DMS153 (cell line): ENCODE measurements at regions not wholly inside any gene's neighbourhood (a gene's known extent, or its start where the extent isn't known, plus 50 kb on each side); places are given as distances from the start of the nearest gene placed in this dataset.
"Not testable (repeated sequence)": the region's sequence is repeated elsewhere in the genome, so short reads cannot be mapped to it uniquely, and the experiment has no call there.

Experiments used
- DNase-seq: peaks from one replicate; lab custom pipeline; 2025; lab: John Stamatoyannopoulos, UW

DNA sequence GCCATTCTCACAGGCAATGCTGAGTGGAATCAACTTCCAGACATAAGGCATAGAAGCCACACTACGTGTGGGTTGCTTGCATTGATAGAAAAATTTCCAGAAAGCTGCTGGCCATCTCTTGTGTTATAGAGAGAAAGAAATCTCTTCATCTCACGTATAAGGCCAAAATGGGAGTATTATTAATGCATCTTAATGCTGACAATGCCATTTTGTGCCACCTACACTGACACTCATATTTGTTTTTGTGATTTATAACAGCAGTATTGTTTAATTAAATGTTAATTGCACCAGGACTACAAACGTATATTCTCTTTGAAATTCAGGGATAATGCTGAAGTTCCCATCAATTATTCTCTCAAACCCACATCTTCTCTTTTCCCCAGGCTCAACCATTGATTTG is 56.1 kb upstream of the TMEM132D start:
- no peak for DNase-seq

- DNase-seq: no peak
These were observed 57.3 kb upstream of the TMEM132D start for GRCh38 chr12:129961091-129961490.

- DNase-seq: no peak
These were observed 58.0 kb upstream of the TMEM132D start for GRCh38 chr12:129961856-129962255.

GRCh38 chr12:129964300-129964699 is 60.5 kb upstream of the TMEM132D start:
- no peak for DNase-seq

GRCh38 chr12:129964826-129965457 is 61.1 kb upstream of the TMEM132D start:
- peak; percentile 14 for DNase-seq

GRCh38 chr12:129966146-129966995 is 62.5 kb upstream of the TMEM132D start:
- DNase-seq: no peak

DNA sequence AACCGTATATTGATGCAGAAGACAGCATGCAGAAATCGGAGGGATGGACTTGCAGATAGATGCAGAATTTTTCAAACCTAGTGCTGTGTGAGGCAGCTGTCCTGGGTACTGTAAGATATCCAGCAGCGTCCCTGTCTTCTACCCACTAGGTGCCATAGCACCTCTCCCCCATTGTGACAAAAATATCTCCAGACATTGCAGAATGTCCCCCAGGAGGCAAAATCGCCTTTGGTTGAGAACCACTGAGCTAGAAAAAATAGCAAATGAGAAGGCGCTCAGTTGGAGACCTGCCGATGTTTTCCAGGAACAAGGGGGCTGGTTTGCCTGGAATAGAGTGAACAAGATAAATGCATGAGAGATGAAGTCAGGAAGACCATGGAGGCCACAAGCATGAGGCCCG is 67.9 kb upstream of the TMEM132D start:
- DNase-seq: no peak

DNA sequence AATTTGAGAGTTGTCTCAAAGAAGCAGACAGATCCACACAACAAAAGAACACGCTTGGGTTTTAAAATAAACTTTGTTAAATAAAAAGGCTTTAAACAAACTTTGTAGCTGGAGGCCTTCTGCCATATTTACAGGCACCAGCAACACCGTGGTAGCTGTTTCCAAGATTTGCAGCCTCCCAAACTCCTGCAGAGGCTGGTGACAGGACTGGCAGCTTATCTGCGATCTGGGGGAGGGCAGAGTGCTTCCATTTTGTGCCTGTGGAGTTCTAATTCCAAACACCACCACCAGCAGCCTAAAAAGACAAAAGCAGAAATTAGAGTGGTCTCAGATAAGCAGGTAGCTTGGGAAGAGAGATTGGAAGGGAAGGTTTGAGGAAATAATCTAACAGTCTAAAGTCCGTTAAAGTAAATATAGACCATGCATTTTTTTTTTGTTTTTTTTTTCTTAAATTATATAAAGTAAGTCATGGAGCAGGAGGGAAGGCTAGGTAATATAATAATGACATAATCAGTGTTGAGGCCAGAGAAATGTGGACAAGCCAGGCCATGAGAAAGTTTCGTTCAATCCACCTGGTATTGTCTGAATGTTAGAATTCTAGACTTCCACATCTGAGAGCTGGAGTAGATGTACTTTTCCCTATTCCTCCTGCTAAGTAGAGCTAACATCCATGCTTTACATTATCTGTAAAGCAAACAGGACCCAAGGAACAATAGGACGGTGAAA is 69.6 kb upstream of the TMEM132D start:
- no peak for DNase-seq

DNA sequence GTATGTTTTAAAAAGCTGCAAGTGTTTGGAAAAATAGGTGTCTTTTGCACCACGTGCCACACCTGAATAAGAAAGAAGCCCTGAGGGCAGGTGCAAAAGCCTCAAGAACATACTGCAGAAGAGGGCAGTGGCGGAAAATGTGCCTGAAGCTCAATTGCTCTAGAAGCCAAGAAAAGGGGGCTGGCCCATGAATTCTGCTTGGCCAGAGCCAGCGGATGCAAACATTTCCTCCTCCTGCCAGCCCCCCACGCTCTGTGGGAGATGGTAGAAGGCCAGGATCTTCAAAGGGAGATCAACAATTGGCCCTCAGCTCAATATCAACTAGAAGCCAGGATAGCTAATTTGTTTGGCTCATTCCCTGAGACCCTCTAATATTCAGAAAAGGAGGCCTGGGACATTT is 80.3 kb upstream of the TMEM132D start:
- no peak for DNase-seq

- DNase-seq: no peak
These were observed 84.0 kb upstream of the TMEM132D start for GRCh38 chr12:129987841-129988240.

DNA sequence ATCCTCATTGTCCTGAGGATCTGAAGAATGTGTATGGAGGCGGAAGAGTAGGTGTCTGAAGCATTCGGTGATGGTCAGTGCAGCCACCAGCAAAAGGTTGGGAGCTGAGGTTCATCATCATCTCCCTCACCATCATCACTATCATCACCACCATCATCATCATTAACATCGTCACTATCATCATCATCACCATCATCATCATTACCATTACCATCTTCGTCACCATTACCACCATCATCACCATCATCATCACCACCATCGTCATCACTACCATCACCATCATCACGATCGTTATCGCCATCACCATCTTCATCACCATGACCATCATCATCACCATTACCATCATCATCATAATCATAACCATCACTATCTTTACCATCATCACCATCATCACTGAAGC is 90.8 kb upstream of the TMEM132D start:
- DNase-seq: no peak

- DNase-seq: no peak
These were observed 93.4 kb upstream of the TMEM132D start for GRCh38 chr12:129997239-129997638.

DNA sequence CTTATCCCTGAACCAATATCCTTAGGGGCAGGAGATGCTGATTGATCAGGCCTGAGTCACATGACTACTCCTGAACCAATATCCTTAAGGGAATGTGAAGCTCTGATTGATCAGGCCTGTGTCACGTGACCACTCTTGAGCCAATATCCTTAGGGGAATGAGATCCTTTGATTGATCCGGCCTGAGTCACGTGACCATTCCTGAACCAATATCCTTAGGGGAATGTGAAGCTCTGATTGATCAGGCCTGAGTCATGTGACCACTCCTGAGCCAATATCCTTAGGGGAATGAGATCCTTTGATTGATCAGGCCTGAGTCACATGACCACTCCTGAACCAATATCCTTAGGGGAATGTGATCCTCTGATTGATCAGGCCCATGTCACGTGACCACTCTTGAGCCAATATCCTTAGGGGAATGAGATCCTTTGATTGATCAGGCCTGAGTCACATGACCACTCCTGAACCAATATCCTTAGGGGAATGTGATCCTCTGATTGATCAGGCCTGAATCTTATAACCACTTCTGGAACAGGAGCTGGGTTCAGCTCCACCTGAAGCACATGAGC is 100.6 kb upstream of the TMEM132D start:
- DNase-seq: not testable (repeated sequence)

GRCh38 chr12:130007771-130008170 is 103.9 kb upstream of the TMEM132D start:
- no peak for DNase-seq

DNA sequence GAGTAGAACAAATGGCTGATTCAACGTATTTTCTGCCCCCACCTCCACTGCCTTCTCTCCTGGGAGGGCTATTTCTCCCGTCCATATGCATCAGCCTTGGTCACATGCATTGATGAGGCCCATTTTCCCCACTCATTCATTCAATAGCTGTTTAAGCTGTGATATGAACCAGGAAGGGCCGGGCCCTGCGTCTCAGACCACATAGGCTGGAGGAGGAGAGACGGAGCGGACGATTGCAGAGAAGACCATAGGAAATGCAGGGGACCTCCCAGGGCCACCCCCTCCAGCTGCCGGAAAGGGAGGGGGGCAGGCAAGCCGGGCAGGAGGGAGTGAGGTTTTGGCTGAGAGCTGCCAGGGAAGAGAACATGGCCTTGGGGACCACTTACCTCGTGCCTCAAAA is 104.4 kb upstream of the TMEM132D start:
- DNase-seq: no peak

- DNase-seq: no peak
These were observed 106.1 kb upstream of the TMEM132D start for GRCh38 chr12:130009961-130010360.

DNA sequence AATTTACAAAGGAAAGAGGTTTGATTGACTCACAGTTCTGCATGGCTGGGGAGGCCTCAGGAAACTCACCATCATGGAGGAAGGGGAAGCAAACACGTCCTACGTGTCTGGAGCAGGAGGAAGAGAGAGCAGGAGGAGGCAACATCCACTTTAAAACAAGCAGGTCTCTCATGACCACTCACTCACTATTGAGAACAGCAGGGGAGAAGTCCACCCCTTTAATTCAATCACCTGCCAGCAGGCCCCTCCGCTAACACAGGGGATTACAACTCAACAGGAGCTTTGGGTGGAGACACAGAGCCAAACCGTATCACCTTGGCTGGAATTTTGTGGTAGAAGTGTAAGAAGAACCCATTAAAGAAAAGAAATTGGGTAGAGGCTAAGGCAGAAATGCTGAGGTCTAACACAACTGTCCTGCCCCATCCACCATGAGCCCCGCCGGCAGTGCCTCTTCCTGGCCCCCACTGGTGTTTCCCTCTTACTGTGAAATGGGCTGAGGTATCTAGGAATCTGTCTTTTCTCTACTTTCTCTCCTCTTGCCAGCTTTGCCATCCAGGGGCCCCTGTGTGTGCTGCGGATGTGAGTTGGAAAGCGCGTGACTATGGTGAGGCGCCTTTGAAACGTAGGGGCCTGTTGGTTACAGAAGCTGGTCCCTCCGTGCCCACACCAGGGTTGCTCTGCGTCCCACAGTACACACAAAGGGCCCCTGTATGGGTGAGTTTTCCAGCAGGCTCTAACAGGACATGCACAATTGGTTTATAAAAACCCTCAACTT is 108.0 kb upstream of the TMEM132D start:
- DNase-seq: no peak

- peak; percentile 22 for DNase-seq
These were observed 110.1 kb upstream of the TMEM132D start for GRCh38 chr12:130013771-130014484.

- no peak for DNase-seq
These were observed 110.6 kb upstream of the TMEM132D start for GRCh38 chr12:130014485-130014807.

DNA sequence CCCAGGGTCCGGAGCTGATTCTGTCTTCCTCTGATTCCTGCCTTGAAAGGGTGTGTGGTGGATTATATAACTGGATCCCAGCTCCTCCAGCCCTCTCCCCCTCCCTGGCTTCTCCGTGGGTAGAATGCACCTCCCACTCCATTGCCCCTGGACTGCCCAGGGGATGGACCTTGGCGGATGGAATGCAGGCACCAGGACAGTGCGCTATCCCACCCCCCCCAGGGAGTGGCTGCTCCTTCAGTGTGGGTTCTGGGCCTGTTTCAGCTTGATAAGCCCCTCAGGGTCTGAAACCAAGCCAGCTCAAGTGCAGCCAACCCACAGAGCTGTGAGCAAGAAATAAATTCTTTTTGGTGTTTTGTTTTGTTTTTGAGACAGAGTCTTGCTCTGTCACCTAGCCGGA is 112.4 kb upstream of the TMEM132D start:
- no peak for DNase-seq

GRCh38 chr12:130016986-130017385 is 113.2 kb upstream of the TMEM132D start:
- no peak for DNase-seq
